SW 1271 (cell line): ENCODE measurements at regions not wholly inside any gene's neighbourhood (a gene's known extent, or its start where the extent isn't known, plus 50 kb on each side); places are given as distances from the start of the nearest gene placed in this dataset.
A peak's percentile ranks its signal among the peaks of the same experiment; 100 is the strongest.

Source experiments
- DNase-seq, 2 experiments: peaks; one replicate each; lab custom pipeline; 2025; lab: John Stamatoyannopoulos, UW

GRCh38 chr21:26784974-26785373 is 60.2 kb downstream of the ADAMTS1 start:
- DNase-seq, result no peak

DNA sequence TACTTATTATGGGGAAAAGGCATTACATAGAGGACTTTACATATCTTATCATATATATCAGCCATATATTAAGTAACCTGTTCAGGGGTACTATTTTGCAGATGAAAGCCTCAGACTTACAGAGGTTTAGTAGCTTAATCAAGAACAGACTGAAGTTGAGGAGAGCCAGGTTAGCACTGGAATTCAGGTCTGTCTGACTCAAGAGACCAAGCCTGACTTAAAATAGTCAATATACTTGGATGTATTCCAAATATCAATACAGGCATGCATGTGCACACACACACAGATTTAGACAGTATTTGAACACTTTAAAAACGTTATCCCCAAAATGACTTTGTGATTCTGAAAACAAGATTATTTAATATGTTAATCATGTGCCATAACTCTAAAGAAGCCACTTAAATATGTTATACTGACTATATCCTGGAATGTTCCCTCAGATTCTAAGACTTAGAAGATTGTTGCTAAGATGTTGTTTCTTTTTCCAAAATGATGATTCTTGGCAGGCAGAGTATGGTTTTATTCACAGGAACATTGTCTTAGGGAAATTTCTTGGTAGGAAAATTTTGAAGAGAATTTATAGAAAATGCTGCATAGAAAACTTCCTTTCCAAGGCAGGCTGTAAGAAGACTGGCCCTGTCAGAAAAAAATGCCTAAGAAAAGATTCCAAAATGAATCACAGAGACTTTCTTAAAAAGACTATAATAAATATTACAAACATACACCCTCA is 61.6 kb downstream of the ADAMTS1 start:
- no peak for DNase-seq

- DNase-seq, result no peak
Observed at GRCh38 chr21:26782747-26783146, 62.5 kb downstream of the ADAMTS1 start.

- no peak for DNase-seq
Observed at GRCh38 chr21:26782331-26782730, 62.9 kb downstream of the ADAMTS1 start.

- no peak for DNase-seq
Observed at GRCh38 chr21:26781331-26781730, 63.9 kb downstream of the ADAMTS1 start.

GRCh38 chr21:26777166-26777565 is 68.0 kb downstream of the ADAMTS1 start:
- DNase-seq, result no peak

- no peak for DNase-seq
Observed at GRCh38 chr21:26776310-26777021, 68.7 kb downstream of the ADAMTS1 start.

- no peak for DNase-seq
Observed at GRCh38 chr21:26773058-26773457, 72.2 kb downstream of the ADAMTS1 start.

DNA sequence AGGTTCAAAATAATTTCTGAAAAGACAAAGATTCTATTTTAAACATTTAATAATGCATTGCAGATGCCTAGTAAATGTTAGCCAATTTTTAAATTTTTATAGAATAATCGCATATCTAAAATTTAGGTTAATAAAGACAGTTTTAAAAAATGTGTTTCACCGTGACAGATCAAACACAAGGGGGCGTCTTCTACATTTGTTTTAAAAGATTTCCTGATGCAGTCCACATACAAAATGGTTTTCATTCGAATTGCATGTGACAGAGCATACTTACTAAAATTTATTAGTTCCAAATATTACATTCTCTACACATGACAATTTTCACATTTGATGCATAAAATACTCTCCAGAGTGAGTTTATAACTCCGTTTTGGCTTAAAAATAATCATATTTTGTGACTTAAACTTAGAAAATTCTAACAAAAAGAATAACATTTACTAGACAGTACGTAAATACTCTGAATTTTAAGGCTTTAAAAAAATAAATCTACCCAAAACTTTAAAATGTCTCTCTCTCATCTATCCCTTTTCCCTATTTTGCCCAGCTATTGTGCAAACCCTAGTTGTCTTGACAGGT is 75.5 kb downstream of the ADAMTS1 start:
- peak in 1 of 2 experiments; percentile 23 for DNase-seq

- no peak for DNase-seq
Observed at GRCh38 chr21:26766826-26767325, 78.3 kb downstream of the ADAMTS1 start.

GRCh38 chr21:26761174-26761915 is 83.9 kb downstream of the ADAMTS1 start:
- DNase-seq, result no peak

GRCh38 chr21:26759731-26760130 is 85.5 kb downstream of the ADAMTS1 start:
- DNase-seq, result no peak

DNA sequence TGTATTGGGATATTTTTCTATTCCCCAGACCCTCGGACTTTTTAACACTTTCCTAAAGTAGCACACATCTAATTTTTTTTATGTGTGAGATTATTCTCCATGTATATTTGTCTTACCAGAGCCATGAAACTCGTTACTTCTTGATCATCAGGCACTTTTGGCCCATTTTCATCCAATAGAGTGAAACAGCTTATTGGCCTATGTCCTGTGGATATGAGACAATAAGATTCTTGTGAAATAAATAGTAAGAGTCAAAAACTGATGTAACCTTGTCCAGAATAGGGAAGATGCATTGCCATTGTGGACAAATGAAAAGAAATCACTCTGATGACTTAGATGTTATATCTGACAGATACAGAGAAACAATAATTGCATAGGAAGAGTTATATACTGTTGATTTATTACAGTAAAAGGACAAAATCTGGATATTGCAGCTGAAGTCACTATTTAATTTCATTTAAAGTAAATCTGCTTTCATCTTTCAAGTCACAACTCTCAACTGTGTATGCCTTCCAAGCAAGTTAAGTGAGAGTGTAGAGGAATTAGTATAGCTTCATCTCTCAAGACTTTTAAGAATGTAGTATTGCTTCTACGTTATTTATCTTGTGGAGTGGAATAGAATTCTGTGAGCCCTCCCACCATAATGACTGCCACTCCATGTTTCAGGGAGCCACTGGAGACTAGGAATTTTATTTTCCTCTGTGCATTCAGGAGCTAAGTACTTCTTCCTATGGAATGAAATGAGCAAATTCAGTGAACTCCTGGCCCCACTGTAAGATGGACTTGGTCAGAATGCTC is 86.9 kb downstream of the ADAMTS1 start:
- no peak for DNase-seq

DNA sequence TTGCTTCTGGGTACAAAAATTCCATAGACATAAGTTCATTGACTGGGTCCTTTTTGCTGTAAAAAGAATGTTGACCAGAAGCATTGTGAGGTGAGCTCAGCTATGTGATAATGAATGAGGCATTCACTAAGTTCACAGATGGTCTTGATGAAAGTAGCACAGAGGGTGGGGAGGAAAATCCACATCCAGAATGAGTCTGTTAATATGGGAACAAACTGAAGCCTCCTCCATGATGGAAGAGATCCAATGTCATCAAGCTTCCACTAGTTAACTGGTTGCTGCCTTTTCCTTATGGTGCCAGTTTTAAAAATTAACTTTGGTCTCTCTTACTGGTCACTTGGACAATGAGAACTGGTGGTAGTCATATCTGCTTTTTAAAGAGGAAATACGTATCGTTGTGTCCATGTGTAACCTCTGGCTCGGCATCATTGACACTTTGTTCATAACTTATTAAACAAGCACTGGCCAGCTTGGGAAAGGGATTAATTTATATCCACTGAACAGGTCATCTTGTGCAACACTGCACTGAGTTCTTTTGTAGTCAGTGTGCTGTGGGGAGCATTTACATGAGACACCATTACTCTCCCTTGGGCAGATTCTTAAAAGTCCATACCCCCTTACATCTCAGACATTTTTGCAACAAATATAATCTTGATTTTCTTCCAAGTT is 88.6 kb downstream of the ADAMTS1 start:
- DNase-seq, result no peak

DNA sequence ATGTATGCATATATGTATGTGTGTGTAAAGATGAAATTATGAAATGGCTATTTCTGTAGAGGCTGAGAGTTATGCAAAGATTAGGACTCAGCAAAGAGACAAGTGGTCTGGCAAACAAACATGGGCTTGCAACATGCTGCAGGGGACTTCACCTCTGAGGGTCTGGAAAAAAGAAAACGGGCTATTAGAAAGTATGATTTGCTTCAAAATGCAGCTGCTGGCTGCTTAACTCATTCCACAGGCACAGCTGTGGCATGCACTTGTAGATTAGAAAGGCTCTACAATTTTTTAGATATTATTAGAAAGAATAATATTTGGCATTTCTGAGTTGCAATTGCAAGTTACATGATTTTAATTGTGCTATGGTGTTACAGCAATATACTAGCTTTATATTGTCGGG is 90.4 kb downstream of the ADAMTS1 start:
- no peak for DNase-seq

- DNase-seq, result no peak
Observed at GRCh38 chr21:26753822-26754221, 91.4 kb downstream of the ADAMTS1 start.

DNA sequence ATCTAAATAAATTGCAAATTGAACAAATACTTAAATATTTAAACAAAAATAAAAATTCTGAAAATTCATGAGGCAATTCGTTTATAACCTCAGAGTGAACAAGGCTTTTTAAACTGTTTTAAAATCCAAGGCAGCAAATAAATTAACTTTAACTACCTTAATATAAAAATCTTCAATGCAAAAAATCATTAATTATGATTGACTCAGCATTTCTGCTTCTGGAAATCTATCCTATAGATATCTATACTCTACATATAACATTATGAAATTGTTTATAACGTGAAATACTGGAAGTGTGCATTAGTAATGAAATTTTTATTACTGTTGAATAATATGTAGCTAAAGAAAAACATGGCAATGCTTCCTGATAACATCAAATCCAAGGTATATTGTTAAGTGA is 92.4 kb downstream of the ADAMTS1 start:
- no peak for DNase-seq

DNA sequence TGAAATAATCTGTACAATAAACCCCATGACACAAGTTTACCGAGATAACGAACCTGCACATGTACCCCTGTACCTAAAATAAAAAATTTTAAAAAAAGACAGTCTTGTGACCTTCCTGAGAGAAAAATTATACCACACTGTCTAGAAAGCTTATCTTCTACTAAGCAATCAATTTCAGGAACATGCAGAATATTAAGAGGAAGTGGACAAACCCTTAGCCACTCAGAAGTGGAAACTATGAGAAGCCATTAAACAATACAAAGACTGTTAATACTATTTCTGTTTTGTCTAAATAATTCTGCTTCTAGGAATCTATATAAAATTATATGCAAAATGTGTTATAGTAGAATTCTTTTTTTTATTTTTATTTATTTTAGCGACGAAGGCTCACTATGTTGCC is 93.9 kb downstream of the ADAMTS1 start:
- no peak for DNase-seq

DNA sequence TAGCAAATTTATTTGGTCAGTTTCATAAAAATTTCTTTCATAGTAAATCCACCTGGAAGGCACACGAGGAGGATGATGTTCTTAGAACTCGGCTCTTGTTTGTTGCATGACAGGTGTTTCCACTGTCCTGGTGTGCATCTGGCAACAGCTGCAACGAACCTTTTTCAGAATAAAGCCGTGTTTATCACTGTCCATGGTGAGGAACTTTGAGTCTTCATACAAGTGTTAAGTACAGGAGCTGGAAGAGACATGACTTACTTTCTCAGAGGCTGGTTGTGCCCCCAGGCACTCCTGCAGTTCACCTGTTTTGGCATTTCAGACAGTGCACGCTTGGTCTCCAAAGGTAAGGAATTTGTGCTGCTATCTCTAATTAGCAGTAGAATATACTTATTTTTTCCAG is 97.1 kb downstream of the ADAMTS1 start:
- no peak for DNase-seq

DNA sequence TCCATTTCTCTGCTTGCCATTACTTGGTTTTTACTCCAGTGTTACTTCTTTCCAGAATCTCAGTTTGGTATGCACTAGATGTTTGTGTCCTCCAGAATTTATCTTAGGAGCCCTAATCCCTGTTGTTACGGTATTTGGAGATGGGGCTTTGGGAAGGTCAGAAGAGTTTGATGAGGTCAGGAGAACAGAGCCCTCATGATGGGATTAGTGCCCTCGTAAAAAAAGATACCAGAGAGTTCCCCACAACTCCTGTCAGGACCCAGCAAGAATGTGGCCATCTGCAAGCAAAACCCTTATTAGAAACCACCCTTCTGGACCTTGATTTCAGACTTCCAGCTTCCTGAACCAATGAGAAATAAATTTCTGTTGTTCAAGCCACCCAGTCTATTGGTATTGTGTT is 98.0 kb downstream of the ADAMTS1 start:
- DNase-seq, result no peak

DNA sequence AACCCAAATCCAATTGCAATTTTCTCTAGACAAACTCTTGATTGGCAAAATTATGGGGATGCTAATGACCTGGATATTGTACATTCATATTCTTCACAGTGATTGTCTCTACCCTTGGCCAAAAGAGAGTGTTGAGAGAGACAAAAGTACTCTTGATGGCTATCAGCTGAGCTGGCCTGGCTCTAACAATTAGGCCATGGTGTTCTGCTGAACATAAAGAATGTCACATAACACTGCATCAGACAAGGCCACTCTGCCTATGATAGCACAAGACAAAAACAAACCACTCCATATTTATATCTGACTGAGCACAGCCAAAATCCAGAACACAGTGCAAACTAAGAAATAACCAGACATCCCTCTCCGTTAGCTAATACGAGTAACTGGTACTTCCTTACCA is 101.7 kb downstream of the ADAMTS1 start:
- no peak for DNase-seq
